ENCODE measurements at regions not wholly inside any gene's neighbourhood (a gene's known extent, or its start where the extent isn't known, plus 50 kb on each side); places are given as distances from the start of the nearest gene placed in this dataset.

DNA sequence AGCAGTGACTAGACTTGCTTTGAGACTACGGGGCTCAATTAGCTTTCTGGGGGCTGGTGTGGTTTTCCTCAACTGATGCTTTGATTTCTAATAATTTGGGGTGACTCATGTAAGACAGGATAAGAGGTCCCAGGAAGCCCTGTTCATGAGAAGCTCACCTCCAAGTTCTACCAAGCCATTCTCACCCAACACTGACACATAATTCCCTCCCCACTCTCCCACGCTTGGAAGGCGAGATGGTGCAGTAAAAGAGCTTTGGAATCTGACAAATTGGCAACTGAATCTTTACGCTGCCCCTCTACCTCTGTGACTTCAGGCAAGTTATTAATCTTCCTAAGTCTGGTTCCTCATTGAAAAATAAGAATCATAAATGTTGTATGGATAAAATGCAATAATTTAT, 299.1 kb upstream of the DUSP10 start:
- TF ChIP-seq, protein P1, sequence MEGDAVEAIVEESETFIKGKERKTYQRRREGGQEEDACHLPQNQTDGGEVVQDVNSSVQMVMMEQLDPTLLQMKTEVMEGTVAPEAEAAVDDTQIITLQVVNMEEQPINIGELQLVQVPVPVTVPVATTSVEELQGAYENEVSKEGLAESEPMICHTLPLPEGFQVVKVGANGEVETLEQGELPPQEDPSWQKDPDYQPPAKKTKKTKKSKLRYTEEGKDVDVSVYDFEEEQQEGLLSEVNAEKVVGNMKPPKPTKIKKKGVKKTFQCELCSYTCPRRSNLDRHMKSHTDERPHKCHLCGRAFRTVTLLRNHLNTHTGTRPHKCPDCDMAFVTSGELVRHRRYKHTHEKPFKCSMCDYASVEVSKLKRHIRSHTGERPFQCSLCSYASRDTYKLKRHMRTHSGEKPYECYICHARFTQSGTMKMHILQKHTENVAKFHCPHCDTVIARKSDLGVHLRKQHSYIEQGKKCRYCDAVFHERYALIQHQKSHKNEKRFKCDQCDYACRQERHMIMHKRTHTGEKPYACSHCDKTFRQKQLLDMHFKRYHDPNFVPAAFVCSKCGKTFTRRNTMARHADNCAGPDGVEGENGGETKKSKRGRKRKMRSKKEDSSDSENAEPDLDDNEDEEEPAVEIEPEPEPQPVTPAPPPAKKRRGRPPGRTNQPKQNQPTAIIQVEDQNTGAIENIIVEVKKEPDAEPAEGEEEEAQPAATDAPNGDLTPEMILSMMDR (IDR thresholded peaks at IDR 0.05) = no peak
- TF ChIP-seq POLR2A (IDR thresholded peaks at IDR 0.05) = no peak
